Loucy (cell line): ENCODE measurements at regions not wholly inside any gene's neighbourhood (a gene's known extent, or its start where the extent isn't known, plus 50 kb on each side); places are given as distances from the start of the nearest gene placed in this dataset.

Source experiments
- H2AFZ ChIP-seq: fragments of 200-600 bp; sonication (generic); 2 replicates; pipeline ENCODE4 v1.6.0; 2016; ENCODE audit warnings: antibody characterized with exemption, mild to moderate bottlenecking, low read length, moderate library complexity
- H3F3A ChIP-seq: fragments of 200-600 bp; 2 replicates; pipeline ENCODE4 v1.6.0; 2016; ENCODE audit warnings: antibody characterized with exemption, low read depth, mild to moderate bottlenecking
- H3K27me3 ChIP-seq: fragments of 200-600 bp; sonication (generic); 2 replicates; pipeline ENCODE4 v1.6.1; 2014; ENCODE audit warnings: low read length, mild to moderate bottlenecking; ENCODE audit not compliant: insufficient read depth, poor library complexity, severe bottlenecking
- H3K36me3 ChIP-seq: fragments of 200-600 bp; sonication (generic); 2 replicates; pipeline ENCODE4 v1.6.1; 2016; ENCODE audit warnings: low read length; ENCODE audit not compliant: insufficient read depth
- H3K4me1 ChIP-seq: fragments of 200-600 bp; sonication (generic); 2 replicates; pipeline ENCODE4 v1.5.1; 2014; ENCODE audit warnings: low read length, mild to moderate bottlenecking; ENCODE audit not compliant: insufficient read depth, poor library complexity, severe bottlenecking
- H3K4me2 ChIP-seq: fragments of 200-600 bp; sonication (generic); 2 replicates; pipeline ENCODE4 v1.6.0; 2014; ENCODE audit warnings: antibody characterized with exemption, low read length, low read depth, mild to moderate bottlenecking; ENCODE audit not compliant: poor library complexity, severe bottlenecking
- H3K4me3 ChIP-seq: fragments of 200-600 bp; sonication (generic); 2 replicates; pipeline ENCODE4 v1.5.1; 2014; ENCODE audit warnings: low read length, mild to moderate bottlenecking, mixed read lengths; ENCODE audit not compliant: poor library complexity, severe bottlenecking
- H3K79me2 ChIP-seq: fragments of 200-600 bp; sonication (generic); 2 replicates; pipeline ENCODE4 v1.6.1; 2014; ENCODE audit warnings: low read length; ENCODE audit not compliant: insufficient read depth
- H3K9ac ChIP-seq: fragments of 200-600 bp; sonication (generic); 2 replicates; pipeline ENCODE4 v1.6.0; 2014; ENCODE audit warnings: mild to moderate bottlenecking, low read depth, low read length, moderate library complexity; ENCODE audit not compliant: poor library complexity, severe bottlenecking
- H3K9me2 ChIP-seq: fragments of 200-600 bp; sonication (generic); replicated peaks from 2 replicates; pipeline ENCODE4 v1.6.1; 2016; ENCODE audit warnings: low read depth, low read length, mixed read lengths
- H3K9me3 ChIP-seq: fragments of 200-600 bp; sonication (generic); 2 replicates; pipeline ENCODE4 v1.6.1; 2014; ENCODE audit warnings: mild to moderate bottlenecking, antibody characterized with exemption, low read length, low read depth; ENCODE audit not compliant: insufficient read depth
- H4K20me1 ChIP-seq: fragments of 200-600 bp; sonication (generic); 2 replicates; pipeline ENCODE4 v1.6.0; 2014; ENCODE audit warnings: antibody characterized with exemption, low read length, mild to moderate bottlenecking; ENCODE audit not compliant: insufficient read depth, poor library complexity, severe bottlenecking
- CTCF ChIP-seq: fragments of 200-600 bp; sonication (generic); conservative IDR thresholded peaks from 2 replicates; pipeline ENCODE4 v1.5.1; 2014; ENCODE audit warnings: mild to moderate bottlenecking, antibody characterized with exemption, low read length
- EZH2phosphoT487 ChIP-seq: fragments of 200-600 bp; IDR thresholded peaks from 2 replicates; pipeline ENCODE4 v1.6.1; 2018; ENCODE audit warnings: antibody characterized with exemption, mild to moderate bottlenecking, moderate library complexity, borderline replicate concordance

GRCh38 chr7:1292972-1293830 lies 60.5 kb downstream of the UNCX start:
- no peak for TF ChIP-seq EZH2phosphoT487
- no peak for TF ChIP-seq CTCF
- Histone ChIP-seq H2AFZ (no peak overlapping the region), H3K36me3 (no peaks in the 10 kb centered on the region), H3K9me3 (no peaks in the 10 kb centered on the region), H3K9ac (no peak overlapping the region), H3K9me2 (no peaks in the 10 kb centered on the region), H3K4me3 (no peak overlapping the region), H3K79me2 (no peaks in the 10 kb centered on the region), H3K27me3 (no peaks in the 10 kb centered on the region), H3K4me2 (no peak overlapping the region), H3F3A (no peaks in the 10 kb centered on the region), H4K20me1 (no peaks in the 10 kb centered on the region), H3K4me1 (peaks cover 10% of the 10 kb centered on the region)

GRCh38 chr7:1293950-1294411 lies 61.3 kb downstream of the UNCX start:
- H3K4me2 ChIP-seq, result no peak overlapping the region

GRCh38 chr7:1295776-1296355 lies 63.2 kb downstream of the UNCX start:
- Histone ChIP-seq H3K9me2 (no peaks in the 10 kb centered on the region), H3K9me3 (no peaks in the 10 kb centered on the region), H3K36me3 (no peaks in the 10 kb centered on the region), H4K20me1 (no peaks in the 10 kb centered on the region), H3K9ac (no peak overlapping the region), H3K4me3 (no peak overlapping the region), H3F3A (no peaks in the 10 kb centered on the region), H3K79me2 (no peaks in the 10 kb centered on the region), H3K4me1 (no peaks in the 10 kb centered on the region), H3K27me3 (no peaks in the 10 kb centered on the region), H3K4me2 (no peak overlapping the region), H2AFZ (no peak overlapping the region)
- TF ChIP-seq CTCF, result no peak
- TF ChIP-seq EZH2phosphoT487, result no peak

More at GRCh38 chr7:1293950-1294411, 61.3 kb downstream of the UNCX start:
- no peak for TF ChIP-seq CTCF
- TF ChIP-seq EZH2phosphoT487, result no peak
- Histone ChIP-seq H3K9ac (no peak overlapping the region), H3K36me3 (no peaks in the 10 kb centered on the region), H3K27me3 (no peaks in the 10 kb centered on the region), H3F3A (no peaks in the 10 kb centered on the region), H3K4me1 (peaks cover 10% of the 10 kb centered on the region), H4K20me1 (no peaks in the 10 kb centered on the region), H3K4me3 (no peak overlapping the region), H2AFZ (no peak overlapping the region), H3K79me2 (no peaks in the 10 kb centered on the region), H3K9me2 (no peaks in the 10 kb centered on the region), H3K9me3 (no peaks in the 10 kb centered on the region)
